NT2/D1 (cell line): ENCODE measurements at regions not wholly inside any gene's neighbourhood (a gene's known extent, or its start where the extent isn't known, plus 50 kb on each side); places are given as distances from the start of the nearest gene placed in this dataset.

Experiments
- DNase-seq: peaks from one replicate; pipeline ENCODE4 v3.0.0-alpha.2; 2011; ENCODE audit warnings: low read depth, low spot score
- H3K27me3 ChIP-seq: 2 replicates; pipeline ENCODE4 v1.6.0; 2011; ENCODE audit warnings: mild to moderate bottlenecking; ENCODE audit not compliant: insufficient read length, insufficient read depth
- H3K36me3 ChIP-seq: 2 replicates; pipeline ENCODE4 v1.6.1; 2011; ENCODE audit warnings: mild to moderate bottlenecking, low read length, mixed read lengths; ENCODE audit not compliant: insufficient read depth, insufficient read length
- H3K4me1 ChIP-seq: 2 replicates; pipeline ENCODE4 v1.5.1; 2011; ENCODE audit not compliant: insufficient read depth, insufficient read length
- H3K4me3 ChIP-seq: 2 replicates; pipeline ENCODE4 v1.5.1; 2011; ENCODE audit warnings: low read depth; ENCODE audit not compliant: insufficient read length
- H3K9ac ChIP-seq: 2 replicates; pipeline ENCODE4 v1.6.0; 2011; ENCODE audit warnings: low read depth; ENCODE audit not compliant: insufficient read length
- H3K9me3 ChIP-seq: 2 replicates; pipeline ENCODE4 v1.5.1; 2011; ENCODE audit warnings: mild to moderate bottlenecking, low read length; ENCODE audit not compliant: insufficient read depth
- SUZ12 ChIP-seq: IDR thresholded peaks from 2 replicates; pipeline ENCODE4 v1.6.1; 2011; ENCODE audit not compliant: insufficient read length, insufficient read depth; ENCODE audit errors: extremely low read depth
- YY1 ChIP-seq: IDR thresholded peaks from 2 replicates; pipeline ENCODE4 v1.6.1; 2011; ENCODE audit not compliant: insufficient read length, insufficient read depth
- ZNF274 ChIP-seq: IDR thresholded peaks from 2 replicates; pipeline ENCODE4 v1.6.1; 2011; ENCODE audit warnings: mild to moderate bottlenecking, low read depth, low read length

DNA sequence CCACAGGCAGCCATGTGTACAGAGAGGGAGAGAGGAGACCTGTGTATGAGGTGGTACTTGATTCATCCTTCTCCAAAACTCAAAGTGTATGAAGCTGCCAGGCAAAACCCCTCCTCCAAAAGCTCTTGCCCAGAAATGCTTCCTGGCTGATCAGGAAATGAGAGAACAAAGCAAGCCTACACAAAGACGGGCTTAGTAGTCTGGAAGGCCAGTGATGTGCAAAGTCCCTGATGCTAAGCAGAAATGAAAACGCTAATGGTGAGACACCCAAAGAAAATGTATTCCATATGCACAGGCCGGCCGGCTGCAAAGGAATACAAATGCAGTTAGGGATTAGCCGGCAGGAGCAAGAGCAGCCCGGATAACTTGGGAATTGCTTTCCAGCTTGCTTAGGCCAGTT, 234.9 kb upstream of the CADM1 start:
- H3K9me3 ChIP-seq = no peaks in the 10 kb centered on the region; the same call in 1 of the 2 replicates
- no peak overlapping the region for H3K4me3 ChIP-seq
- TF ChIP-seq YY1 (no peak), SUZ12 (no peak), ZNF274 (no peak)
- no peaks in the 10 kb centered on the region for H3K36me3 ChIP-seq
- H3K9ac ChIP-seq = no peak overlapping the region
- DNase-seq = peak; percentile 23
- H3K27me3 ChIP-seq = no peaks in the 10 kb centered on the region
- H3K4me1 ChIP-seq = no peaks in the 10 kb centered on the region

DNA sequence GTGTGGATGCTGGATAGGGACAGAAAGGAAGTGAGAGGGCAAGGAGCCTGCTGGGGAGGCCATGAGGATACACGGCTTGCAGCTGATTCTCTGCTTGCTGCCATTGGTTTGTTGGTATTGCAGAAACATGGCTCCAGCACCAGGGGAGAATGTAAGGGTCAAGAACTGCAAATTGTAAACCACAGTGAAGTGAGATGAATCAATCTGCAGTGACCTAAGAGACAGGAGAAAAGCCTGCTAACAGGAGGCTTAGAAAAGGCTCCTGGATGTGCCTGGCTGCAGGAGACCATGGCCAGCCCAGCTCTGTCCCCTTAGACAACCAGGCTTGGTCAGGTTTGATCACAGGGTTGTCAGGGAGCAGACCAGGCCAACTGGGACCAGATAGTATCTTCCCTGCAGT, 233.7 kb upstream of the CADM1 start:
- TF ChIP-seq SUZ12 (no peak), ZNF274 (no peak), YY1 (no peak)
- H3K9ac ChIP-seq = no peak overlapping the region
- no peaks in the 10 kb centered on the region for H3K36me3 ChIP-seq
- DNase-seq = no peak
- no peaks in the 10 kb centered on the region for H3K27me3 ChIP-seq
- no peaks in the 10 kb centered on the region for H3K4me1 ChIP-seq
- no peaks in the 10 kb centered on the region; the same call in 1 of the 2 replicates for H3K9me3 ChIP-seq
- H3K4me3 ChIP-seq = no peak overlapping the region

DNA sequence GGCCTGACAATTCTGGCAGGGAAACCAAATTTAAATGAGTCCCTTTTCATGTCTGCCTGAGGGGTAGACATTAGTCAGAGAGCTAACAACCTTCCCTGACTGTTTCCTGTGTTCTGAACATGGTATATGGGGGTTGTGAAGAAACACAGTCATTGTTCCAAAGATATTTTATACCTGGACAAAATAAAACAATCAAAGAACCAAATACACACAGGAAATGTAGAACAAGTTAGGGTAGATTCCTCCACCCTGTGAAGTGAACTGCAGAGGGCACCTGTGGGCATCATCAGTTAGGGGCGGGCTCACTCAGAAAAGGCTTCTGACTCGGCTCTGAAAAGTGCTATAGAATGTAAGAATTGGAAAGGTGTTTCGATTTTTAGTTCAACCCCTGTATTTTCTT, 231.9 kb upstream of the CADM1 start:
- TF ChIP-seq YY1 (no peak), ZNF274 (no peak), SUZ12 (no peak)
- Histone ChIP-seq H3K9ac (no peak overlapping the region), H3K36me3 (no peaks in the 10 kb centered on the region), H3K4me1 (no peaks in the 10 kb centered on the region), H3K9me3 (no peaks in the 10 kb centered on the region; the same call in 1 of the 2 replicates), H3K4me3 (no peak overlapping the region), H3K27me3 (no peaks in the 10 kb centered on the region)
- DNase-seq = no peak

DNA sequence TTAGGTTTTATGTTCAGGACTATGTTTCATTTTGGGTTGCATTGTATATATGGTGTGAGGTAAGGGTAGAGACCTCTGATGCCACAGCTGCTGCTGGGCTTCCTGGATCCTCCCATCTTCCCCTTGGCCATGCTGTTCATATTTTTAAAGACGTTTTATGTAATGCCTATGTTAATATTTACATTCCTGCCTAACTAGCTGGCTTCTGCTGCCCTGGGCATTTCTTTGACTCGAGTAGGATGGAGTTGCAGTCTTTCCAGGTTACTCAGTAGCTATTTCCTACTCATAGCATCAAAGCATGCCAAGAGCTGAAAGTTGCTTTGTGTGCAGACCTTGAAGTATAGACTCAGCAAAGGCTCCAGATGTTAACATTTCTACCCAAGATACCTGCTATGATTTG, 220.5 kb upstream of the CADM1 start:
- peaks cover 9% of the 10 kb centered on the region for H3K9me3 ChIP-seq
- no peaks in the 10 kb centered on the region for H3K4me1 ChIP-seq
- no peak overlapping the region for H3K9ac ChIP-seq
- TF ChIP-seq SUZ12 (no peak), ZNF274 (no peak), YY1 (no peak)
- DNase-seq = no peak
- no peaks in the 10 kb centered on the region for H3K36me3 ChIP-seq
- no peak overlapping the region for H3K4me3 ChIP-seq
- H3K27me3 ChIP-seq = no peaks in the 10 kb centered on the region

DNA sequence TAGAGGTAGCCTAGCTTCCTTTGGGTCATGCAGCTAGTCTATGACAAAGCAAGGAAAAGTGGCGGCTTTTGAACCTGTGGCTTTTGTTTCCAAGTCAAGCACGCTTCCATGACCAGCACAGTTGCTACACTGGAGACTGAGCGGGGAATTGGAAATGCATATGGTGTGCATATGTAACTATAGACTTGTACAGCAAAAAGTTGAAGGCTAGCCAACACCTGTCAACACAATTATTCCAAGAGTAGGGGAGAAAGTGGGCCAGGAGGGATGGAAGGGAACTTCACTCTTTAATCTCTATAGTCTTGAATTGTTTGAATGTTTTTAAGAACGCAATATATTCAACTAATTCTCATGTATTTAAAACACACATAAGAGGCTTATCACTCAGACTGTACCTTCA, 218.5 kb upstream of the CADM1 start:
- no peaks in the 10 kb centered on the region for H3K4me1 ChIP-seq
- peaks cover 9% of the 10 kb centered on the region for H3K9me3 ChIP-seq
- no peaks in the 10 kb centered on the region for H3K27me3 ChIP-seq
- H3K4me3 ChIP-seq = no peak overlapping the region
- TF ChIP-seq SUZ12 = no peak
- H3K36me3 ChIP-seq = no peaks in the 10 kb centered on the region
- no peak for DNase-seq
- H3K9ac ChIP-seq = no peak overlapping the region

DNA sequence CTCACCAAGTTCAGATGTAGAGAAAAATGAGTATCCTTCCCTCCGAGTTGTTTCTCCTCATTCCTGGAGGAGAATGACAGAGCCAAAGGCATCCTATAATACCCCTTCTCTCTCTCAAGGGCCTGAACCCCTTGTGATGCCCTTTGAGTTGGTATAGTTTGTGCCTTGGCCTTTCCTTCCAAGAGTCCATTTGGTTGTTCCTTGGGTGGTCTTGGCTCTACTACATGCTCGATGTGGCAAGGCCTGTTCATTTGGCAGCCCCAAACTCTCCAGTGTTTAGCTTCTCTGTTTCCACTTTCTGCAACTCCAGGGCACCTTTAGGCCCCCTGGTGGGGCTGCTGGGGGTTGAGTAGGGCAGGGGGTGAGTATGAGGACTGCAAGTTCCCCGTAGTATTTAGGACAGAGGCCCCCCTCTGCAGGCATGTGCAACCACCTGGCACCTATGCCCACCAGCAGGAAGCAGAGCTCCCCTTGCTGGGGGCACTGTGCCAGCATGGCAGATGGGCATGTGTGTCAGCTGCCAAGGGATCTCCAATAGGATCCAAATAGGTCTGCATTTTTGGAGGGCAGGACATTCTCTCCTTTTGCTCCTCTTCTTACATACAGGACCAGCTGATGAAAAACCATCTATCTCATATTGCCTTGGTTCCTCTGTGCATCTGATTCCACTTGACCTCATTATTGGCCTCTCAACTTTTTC, 217.2 kb upstream of the CADM1 start:
- Histone ChIP-seq H3K4me1 (peaks cover 2% of the 10 kb centered on the region), H3K9me3 (peaks cover 9% of the 10 kb centered on the region), H3K36me3 (no peaks in the 10 kb centered on the region), H3K4me3 (no peak overlapping the region), H3K27me3 (no peaks in the 10 kb centered on the region), H3K9ac (no peak overlapping the region)
- TF ChIP-seq SUZ12 = no peak
- no peak for TF ChIP-seq ZNF274
- TF ChIP-seq YY1 = no peak
- no peak for DNase-seq

DNA sequence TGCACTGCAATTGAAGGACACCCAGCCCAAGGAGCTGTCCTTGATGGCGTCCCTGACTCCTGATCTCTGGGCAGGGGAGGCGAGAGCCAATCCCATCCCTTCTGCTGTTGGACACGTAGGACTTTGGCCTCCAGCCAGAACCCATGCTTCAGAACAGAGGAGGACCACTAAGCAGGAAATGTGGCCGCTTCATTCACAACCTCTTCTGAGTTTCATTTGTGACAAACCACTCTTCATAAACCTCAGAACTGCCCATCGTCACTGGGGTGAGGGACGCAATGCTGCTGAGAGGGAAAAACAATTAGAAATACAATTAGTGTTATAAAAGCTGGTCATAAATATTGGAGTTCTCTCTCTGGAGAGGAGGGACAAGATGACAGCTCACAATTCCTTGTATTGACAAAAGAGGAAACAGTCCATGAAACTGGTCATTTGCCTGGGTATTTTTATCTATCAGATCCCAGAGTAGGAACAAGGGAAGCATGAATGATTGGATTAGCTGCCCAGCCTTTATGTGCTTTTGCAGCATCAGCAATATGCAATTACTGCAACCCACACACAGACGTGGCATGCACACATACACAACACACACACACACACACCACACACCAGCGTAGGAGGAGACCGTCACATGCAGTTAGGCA, 216.5 kb upstream of the CADM1 start:
- H3K27me3 ChIP-seq = no peaks in the 10 kb centered on the region
- TF ChIP-seq ZNF274 (no peak), YY1 (no peak), SUZ12 (no peak)
- DNase-seq = no peak
- peaks cover 9% of the 10 kb centered on the region for H3K9me3 ChIP-seq
- peaks cover 2% of the 10 kb centered on the region for H3K4me1 ChIP-seq
- H3K9ac ChIP-seq = no peak overlapping the region
- H3K36me3 ChIP-seq = no peaks in the 10 kb centered on the region
- no peak overlapping the region for H3K4me3 ChIP-seq
